HG03139 (cell line): ENCODE measurements at regions not wholly inside any gene's neighbourhood (a gene's known extent, or its start where the extent isn't known, plus 50 kb on each side); places are given as distances from the start of the nearest gene placed in this dataset.

Source experiments
- ATAC-seq: cut with Tn5 transposase; IDR thresholded peaks from one replicate; pipeline ENCODE4 v1.9.1; 2021; ENCODE audit not compliant: unreplicated experiment

DNA sequence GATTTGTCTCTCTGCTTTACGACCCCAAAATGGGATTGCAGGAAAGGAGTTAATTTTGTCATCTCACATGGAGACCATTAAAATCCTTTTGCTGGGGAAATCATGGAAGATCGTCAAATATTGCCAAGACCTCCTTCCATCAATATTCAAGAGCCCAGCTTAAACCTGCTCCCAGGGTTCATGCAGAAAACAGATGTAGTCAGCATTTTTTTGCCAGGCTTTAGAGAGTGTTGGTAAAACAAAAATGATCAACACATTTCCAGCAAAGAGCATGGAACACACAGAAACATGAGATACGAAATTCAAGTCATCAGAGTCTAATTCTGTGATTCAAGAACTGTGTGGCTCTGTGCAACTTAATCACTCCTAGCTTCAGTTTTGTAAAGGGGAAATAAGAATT lies 118.0 kb upstream of the ATP10A start:
- ATAC-seq, result no peak

DNA sequence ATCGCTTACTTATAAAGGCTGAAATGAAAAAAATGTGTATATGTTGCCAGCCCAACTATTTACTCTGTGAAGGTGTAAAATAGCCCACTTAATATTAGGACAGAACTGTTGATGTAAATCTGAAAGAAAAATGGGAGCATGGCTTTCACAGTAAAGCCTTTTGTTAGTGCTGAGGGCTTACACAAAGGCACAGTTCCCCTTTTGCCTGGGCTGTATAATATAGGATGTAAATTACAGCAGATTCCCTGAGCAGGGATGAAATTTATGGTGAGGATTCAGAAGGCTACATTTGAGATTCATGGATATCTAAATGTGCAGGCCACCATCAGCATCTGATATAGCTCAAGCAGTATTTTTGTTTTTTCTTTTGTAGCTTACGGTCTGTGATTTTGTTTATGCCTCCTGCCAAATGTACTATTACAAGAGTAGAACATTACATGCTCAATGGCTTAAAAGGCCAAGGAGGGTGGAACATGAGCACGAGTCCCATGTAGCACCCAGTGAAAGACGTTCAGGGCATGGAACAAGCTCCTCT lies 109.1 kb upstream of the ATP10A start:
- ATAC-seq, result no peak

DNA sequence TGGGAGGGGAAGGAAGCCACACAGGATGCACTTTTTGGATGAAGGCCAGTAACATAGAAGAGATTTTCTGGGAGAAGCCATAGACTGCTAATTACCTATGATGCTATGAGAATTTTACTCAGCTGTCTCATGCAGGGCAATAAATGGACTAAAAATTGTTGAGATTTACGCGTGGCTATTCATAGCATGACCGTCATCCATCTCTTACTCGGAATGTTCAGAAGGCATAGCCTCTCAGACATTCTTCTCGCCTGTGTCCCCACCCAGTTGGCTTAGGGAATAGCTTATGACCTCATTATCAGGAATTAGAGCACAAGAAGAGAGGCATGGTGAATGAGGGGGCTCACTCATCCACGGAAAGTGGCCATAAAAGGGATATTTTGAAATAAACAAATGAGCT lies 107.9 kb upstream of the ATP10A start:
- ATAC-seq, result no peak

DNA sequence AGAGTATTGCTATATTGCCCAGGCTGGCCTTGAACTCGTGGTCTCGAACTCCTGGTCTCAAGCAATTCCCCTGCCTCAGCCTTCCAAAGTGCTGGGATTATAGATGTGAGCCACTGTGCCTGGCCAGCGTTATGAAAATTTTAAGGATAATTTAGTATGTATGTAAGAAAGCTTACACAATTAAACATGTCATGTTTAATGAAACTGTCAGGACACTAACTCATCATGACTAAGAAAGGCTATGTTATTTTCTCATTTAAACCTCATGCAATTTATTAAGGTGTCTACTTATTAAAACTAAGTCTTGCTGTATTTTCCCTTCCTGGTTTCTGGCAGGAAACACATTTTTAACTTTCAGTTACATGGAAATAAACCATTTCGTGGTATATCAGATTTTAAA lies 106.8 kb upstream of the ATP10A start:
- no peak for ATAC-seq

DNA sequence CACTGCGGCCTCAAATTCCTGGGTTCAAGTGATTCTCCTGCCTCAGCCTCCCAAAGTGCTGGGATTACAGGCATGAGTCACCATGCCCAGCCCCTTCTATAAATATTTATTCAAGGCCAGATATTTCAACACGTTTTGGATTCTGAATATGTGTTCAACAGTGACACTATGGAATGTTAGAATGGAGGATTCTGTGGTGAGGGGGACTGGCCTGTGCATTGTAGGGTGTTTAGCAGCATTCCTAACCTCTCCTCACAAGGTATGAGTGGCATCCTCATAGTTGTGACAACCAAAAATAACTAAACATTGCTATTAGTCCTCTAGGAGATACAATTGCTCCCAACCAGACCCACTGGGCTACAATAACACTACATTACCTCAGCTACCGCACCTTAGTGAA lies 104.0 kb upstream of the ATP10A start:
- ATAC-seq, result no peak

DNA sequence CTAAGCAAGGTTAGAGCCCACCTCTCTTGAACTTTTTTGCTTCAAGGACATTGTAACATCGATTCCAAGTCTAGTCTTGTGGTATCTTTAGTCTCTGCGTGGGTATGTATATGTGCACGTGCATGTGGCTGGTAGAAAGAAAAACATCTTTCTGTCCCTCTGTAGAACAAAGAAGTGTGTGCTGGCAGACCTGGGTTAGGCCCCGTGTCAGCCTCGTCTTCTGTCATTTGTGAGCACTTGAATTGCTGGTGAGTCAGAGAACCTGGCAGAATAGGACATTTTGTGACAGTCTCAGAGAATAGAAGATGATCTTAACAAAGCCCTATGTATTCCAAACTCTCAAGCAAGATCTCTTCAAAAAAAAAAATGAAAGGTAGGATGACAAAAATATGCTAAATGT lies 102.2 kb upstream of the ATP10A start:
- ATAC-seq, result no peak

DNA sequence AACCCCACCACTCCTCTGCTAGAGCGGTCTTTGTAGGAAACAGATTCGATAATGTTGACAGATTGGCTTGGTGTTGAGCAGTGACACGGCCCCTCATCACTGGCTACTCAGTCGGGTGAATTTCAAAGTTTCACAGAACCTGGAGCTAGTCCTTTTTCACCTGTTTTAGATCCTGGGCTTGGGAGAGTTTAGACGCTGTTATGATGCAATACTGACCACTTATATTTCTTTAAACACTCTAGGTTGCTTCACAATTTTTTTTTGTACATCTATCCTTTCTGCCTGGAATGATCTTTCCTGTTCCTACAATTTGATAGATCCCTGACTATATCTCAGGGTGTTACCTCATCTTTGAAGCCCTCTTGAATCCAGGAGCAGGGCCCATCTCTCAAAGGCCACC lies 97.1 kb upstream of the ATP10A start:
- ATAC-seq, result no peak

DNA sequence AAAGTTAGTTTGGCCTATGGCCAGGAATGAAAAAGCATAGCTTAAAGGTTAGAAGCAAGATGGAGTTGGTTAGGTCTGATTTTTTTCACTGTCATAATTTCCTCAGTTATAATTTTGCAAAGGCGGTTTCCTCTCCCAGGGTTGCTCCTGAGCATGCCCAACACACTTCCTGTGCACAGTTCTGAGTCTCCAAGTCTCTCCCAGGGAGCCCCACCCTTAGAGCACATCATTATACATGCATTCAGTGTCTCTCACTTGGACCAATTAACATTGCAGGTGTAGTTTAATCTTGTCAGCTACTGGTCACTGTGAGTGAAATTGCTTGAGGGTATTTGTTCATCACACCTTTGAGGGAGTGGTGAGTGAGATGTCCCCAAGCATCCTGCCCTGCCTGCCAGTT lies 96.0 kb upstream of the ATP10A start:
- ATAC-seq, result no peak

DNA sequence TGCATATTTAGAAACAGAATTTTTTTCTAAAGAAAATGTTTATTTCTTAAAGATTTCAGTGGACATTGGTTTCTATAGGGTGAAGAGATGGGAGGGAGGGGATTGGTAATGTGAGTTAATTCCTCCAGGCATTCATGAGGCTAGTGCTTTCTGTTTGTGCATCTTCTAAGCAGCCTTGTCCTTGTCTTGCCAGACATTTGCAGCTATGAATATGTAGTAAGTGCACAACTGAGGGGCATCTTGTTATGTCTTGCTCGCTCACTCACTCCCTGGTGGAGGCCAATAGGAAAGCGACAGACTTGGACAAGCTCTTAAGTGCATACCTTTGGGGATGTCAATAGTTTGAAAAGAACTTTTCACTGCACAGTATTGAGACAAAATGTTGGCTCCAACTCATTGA lies 92.5 kb upstream of the ATP10A start:
- no peak for ATAC-seq

DNA sequence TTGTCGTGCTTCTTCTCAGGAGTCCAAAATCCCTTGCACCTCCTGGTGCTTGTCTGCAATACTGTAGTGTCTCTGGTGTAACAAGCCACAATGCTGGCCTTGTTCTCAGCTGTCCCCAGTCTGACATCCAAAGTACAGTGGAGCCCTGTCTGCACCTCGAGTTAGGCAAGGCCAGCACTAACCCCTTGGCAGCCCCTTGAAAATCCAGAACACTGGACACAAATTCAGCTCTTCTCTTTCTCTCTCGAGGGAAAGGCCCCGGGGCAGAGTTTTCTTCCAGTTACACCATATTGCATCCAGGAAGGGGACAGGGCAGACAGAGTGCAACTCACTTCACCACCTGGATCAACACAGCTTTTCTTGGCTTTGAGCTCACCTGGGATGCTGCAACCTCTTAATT lies 91.3 kb upstream of the ATP10A start:
- no peak for ATAC-seq

DNA sequence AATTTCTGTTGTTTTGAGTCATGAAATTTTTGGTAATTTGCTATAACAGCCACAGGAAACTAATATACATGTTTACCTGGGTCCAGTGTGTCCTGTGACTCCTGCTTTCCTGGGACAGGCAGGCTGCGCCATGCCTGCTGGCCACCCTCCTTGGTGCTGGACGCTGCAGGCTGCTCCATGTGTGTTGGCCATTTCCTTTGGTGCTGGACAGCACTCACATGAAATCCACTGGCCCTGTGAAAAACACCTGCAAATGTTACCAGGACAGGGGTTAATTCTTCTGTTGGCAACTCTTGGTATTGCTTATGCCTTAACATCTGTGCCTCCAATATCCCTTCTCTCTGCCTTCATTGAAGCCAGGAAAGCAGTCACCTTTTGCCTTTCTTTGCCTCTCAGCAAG lies 86.9 kb upstream of the ATP10A start:
- no peak for ATAC-seq

DNA sequence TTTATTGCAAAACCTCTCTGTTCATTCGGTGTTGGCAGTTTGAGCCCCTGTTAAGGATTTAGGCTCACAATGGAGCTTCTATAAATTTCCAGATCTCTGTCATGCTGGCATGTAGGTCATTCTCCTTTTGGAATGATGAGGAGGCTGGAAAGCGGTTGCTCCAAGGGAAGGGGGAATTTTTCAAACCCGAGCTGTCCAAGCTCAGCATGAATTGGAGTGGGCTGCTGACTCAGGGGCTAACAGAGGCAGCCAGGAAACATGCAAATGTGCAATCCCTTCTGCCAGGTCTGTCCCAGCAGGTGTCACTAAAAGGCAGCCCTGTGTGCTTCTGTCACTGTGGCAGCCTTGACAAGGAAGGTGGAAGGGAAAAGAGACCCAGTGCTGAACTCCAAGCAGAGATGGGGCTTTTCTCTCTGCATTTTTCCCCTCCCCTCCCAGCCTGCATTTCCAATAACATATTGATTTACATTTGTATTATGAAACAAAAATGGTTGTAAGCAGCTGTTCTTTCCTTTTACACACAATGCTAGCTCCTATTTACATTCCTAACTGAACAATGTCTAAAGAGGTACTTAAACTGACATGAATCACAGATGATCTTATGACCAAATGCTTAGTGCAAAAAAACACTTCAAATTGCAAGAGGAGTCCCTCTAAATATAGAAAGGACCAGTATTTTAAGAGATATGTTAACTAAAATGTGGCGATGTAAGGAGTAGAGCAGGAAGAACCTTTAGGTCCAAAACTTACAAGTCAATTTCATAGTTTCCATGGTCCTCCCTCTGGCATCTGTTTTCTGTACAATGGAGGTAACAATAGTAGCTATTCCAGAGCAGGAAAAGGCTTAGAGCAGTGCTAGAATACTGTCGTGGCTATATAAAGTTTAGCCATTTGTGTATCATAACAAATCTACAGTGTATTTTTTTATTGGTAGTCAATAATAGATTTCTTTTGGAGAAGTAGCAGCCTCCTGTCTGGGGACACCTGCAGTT lies 84.5 kb upstream of the ATP10A start:
- ATAC-seq, result no peak

DNA sequence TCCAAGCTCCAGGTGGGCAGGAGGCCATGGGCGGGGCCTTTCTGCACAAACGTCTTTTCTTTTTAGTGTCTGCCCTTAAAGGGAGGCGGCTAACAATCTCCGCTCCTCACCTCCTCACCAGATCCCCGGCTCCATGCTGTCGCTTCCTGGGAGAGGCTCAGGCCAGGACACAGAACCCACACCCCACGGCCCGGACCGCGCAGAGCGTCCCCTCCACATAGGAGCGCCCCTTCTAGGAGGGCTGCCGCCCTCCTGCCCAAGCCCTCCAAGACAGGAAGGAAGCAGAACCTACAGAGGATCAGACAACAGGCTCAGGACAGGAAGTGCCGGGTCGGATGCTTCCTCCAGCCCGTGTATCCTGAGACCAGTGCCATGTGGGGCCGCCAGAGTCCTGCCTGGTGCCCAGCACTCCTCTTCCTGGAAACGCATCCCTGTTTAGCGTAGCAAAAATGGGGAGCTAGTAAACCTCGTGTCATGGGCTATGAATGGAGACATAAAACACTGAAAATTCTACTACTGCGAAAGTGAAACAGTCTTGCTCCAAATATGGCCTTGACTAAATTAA lies 83.2 kb upstream of the ATP10A start:
- no peak for ATAC-seq

DNA sequence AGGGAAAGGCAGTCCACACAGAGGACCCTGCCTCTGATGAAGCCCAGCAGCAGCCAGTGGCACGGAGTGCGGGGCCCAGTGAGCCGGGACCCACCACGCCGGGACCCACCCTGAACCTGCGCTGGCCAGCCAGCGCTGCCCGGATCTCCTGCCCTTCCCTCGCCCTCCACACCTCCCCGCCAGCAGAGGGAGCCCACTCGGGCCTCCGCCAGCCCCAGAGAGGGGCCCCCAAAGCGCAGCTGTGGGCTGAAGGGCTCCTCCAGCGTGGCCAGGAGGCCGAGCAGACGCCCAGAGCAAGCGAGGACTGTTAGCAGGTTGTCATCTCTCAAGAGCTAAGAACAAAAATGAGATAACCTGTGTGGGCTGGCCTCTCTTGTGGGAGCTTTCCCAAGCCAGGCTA lies 81.3 kb upstream of the ATP10A start:
- ATAC-seq, result no peak

DNA sequence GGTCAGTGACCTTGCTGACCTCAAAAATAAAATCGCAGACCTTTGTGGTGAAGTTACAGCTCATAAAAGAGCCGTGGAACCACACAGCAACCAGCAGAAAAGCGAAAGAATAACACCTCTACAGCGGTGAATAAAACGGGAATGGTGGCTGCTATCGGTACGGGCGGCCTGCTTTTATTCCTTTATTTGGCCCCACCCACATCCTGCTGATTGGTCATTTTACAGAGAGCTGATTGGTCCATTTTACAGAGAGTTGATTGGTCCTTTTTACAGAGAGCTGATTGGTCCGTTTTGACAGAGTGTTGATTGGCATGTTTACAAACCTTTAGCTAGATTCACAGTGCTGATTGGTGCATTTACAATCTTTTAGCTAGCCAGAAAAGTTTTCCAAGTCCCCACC lies 80.7 kb upstream of the ATP10A start:
- no peak for ATAC-seq

DNA sequence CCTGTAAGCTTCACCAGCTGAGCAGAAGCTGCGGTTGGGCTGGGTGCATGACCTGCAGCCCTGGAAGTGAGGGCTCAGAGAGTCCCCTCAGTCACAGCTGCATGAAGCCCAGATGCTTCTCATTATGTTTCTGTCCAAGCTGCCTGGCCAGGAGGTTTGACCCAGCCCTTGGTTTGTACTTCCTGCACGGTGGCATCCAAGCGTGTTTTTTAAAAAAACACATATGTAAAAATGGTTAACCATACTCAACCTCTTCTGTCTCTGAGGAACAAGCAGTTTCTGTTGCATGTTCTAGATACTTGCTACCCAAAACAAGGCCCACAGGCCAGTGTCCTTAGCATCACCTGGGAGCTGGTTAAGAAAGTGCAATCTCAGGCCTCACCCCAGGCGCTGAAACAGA lies 76.0 kb upstream of the ATP10A start:
- peak; percentile 96 for ATAC-seq

DNA sequence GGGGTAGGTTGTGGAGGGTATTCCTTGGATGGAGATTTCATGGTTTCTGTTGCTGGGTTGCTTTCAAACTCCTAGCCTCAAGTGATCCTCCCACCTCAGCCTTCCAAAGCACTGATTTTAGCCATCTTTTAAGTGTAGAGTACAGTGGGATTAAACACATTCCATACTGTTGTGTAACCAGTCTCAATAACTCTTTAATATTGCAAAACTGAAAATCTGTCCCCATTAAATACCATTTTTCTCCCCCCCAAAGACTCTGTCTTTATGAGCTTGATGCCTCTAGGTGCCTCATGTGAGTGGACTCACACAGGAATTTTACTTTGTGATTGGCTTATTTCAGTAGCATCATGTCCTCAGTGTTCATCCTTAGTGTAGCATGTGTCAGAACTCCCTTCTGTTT lies 74.7 kb upstream of the ATP10A start:
- no peak for ATAC-seq

DNA sequence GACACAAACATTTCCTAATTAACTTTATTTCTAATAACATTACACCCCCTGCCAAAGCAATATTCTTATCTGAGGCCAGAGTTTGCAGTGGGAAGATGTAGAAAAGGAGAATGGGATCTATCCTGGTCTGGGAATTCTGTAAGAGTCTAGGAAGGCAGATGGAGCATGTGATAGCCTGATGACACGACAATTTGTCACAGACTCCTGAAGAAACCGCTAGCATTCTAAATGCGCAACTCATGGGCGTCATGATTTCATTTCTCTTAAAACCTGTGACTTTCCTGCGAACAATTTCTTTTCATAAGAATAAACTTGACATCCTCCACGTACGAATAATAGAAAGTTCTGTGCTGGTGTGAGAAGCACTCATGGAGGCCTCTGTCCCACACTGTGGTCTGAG lies 72.9 kb upstream of the ATP10A start:
- ATAC-seq, result no peak

DNA sequence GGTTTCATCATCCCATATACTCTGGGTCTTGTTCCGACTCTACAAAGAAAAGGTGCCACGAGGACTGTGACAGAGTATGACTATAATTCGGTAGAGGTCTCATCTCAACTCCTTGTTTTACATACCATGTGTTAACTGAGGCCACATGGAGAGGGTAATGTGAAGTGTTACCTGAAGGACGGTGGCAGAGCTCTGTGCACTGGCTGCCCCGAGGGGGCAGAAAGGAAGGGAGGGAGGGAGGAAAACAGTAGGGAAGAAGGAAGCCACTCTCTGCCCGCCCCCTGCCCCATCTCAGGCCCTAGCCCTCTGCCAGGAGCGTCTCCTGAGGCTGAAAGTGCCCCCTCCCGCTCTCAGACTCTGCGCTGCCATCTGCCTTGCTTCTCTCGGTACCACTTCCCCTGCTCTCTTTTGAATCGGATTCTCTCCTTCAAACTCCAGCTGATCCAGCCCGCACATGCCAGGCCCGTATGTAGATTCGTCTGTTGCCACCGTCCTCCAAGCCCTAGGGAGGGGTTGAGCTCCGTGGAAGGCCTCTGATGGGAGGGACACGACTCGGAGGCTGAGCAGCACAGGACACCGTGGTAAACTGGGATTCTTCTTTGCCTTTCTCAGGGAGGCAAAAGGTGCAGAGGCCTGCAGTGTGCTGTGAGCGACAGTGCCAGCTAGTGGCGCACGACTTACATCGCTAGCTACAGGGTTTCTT lies 70.5 kb upstream of the ATP10A start:
- ATAC-seq, result peak; percentile 78

DNA sequence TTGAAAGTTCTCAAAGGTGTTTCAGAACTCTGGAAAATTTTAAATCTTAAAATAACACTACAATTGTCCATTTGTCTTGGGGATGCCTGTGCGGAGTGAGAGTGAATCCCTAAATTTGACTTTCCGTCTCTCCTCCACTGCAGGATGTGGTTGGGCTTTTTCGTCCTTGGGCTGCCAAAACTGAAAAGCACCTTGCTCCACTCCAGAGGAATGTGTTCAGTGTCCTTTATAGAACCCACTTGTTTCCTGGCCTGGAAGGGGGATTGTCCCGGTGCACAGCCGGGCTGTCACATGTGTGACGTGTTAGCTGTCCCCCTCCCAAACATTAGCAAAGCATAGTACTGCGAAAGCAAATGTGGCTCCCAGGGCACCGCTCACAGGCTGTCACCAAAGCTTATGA lies 69.6 kb upstream of the ATP10A start:
- no peak for ATAC-seq

DNA sequence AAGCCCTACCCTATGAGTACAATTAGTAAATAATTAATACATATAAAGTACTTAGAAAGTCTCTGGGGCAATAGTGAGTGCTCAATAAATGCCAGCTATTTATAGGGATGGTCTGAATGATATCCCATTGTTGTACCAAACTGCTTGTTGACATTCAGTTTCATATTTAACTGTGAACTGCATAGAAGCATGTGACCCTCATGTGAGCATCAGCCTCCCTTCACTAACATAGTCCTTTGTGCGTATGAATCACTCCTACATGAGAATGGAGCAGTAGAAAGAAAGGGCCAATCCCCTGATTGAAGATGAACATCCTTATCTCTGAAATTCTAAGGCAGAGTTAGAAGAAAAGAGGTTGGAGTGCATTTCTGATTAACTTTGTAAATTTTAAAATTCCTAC lies 68.7 kb upstream of the ATP10A start:
- ATAC-seq, result no peak

DNA sequence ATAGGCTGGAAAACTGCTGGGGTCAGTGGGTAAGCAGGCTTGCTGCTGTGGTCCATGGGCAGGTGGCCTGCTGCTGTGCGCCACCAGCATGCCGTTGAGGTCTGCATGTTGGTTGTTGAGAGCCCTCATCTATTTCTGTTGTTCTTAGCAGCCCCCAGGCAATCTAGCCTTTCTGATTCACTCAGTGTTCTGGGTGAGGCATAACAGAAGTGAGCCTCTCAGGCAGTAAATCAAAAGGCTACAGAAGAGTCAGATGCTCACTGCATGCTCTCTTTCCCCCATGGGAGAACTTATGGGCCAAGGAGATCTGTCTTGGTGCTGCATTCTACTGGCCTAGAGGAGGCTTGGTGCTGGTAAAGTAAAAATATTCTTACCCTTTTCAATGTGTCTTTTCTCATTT lies 67.8 kb upstream of the ATP10A start:
- no peak for ATAC-seq
